Inferior parietal cortex (tissue), 1 donor: ENCODE measurements at regions not wholly inside any gene's neighbourhood (a gene's known extent, or its start where the extent isn't known, plus 50 kb on each side); places are given as distances from the start of the nearest gene placed in this dataset.
"Not testable (repeated sequence)": the region's sequence is repeated elsewhere in the genome, so short reads cannot be mapped to it uniquely, and the experiment has no call there.

Source experiments
- DNase-seq: peaks from one replicate; pipeline ENCODE4 v3.0.0-alpha.2; 2016; ENCODE audit errors: extremely low spot score

- DNase-seq, result no peak
Observed at GRCh38 chr12:75872762-75873161, 158.8 kb downstream of the PHLDA1 start.

- DNase-seq, result no peak
Observed at GRCh38 chr12:75870878-75871277, 160.7 kb downstream of the PHLDA1 start.

- no peak for DNase-seq
Observed at GRCh38 chr12:75868501-75868900, 163.1 kb downstream of the PHLDA1 start.

GRCh38 chr12:75865315-75865714 lies 166.3 kb downstream of the PHLDA1 start:
- no peak for DNase-seq

- no peak for DNase-seq
Observed at GRCh38 chr12:75864161-75864560, 167.4 kb downstream of the PHLDA1 start.

GRCh38 chr12:75863533-75863932 lies 168.0 kb downstream of the PHLDA1 start:
- no peak for DNase-seq

- DNase-seq, result no peak
Observed at GRCh38 chr12:75862692-75863471, 168.7 kb downstream of the PHLDA1 start.

- DNase-seq, result no peak
Observed at GRCh38 chr12:75859868-75860267, 171.7 kb downstream of the PHLDA1 start.

- no peak for DNase-seq
Observed at GRCh38 chr12:75856235-75856634, 175.3 kb downstream of the PHLDA1 start.

- no peak for DNase-seq
Observed at GRCh38 chr12:75855360-75855759, 176.2 kb downstream of the PHLDA1 start.

- no peak for DNase-seq
Observed at GRCh38 chr12:75854681-75855309, 176.8 kb downstream of the PHLDA1 start.

- DNase-seq, result not testable (repeated sequence)
Observed at GRCh38 chr12:75854137-75854536, 177.4 kb downstream of the PHLDA1 start.

- no peak for DNase-seq
Observed at GRCh38 chr12:75853626-75854025, 177.9 kb downstream of the PHLDA1 start.

GRCh38 chr12:75852956-75853355 lies 178.6 kb downstream of the PHLDA1 start:
- DNase-seq, result no peak

GRCh38 chr12:75852143-75852542 lies 179.4 kb downstream of the PHLDA1 start:
- no peak for DNase-seq

- DNase-seq, result no peak
Observed at GRCh38 chr12:75850721-75851462, 180.7 kb downstream of the PHLDA1 start.

GRCh38 chr12:75848961-75849360 lies 182.6 kb downstream of the PHLDA1 start:
- DNase-seq, result no peak

GRCh38 chr12:75848431-75848925 lies 183.1 kb downstream of the PHLDA1 start:
- DNase-seq, result peak; percentile 66

- DNase-seq, result no peak
Observed at GRCh38 chr12:75846102-75846501, 185.5 kb downstream of the PHLDA1 start.

GRCh38 chr12:75844985-75845384 lies 186.6 kb downstream of the PHLDA1 start:
- DNase-seq, result no peak

- DNase-seq, result no peak
Observed at GRCh38 chr12:75844049-75844770, 187.4 kb downstream of the PHLDA1 start.

- peak; percentile 29 for DNase-seq
Observed at GRCh38 chr12:75842090-75842489, 189.5 kb downstream of the PHLDA1 start.
